SK-N-DZ (cell line): ENCODE measurements at regions not wholly inside any gene's neighbourhood (a gene's known extent, or its start where the extent isn't known, plus 50 kb on each side); places are given as distances from the start of the nearest gene placed in this dataset.

Experiments used
- DNase-seq: peaks from one replicate; pipeline ENCODE4 v3.0.0-alpha.2; 2015; ENCODE audit warnings: low spot score

DNA sequence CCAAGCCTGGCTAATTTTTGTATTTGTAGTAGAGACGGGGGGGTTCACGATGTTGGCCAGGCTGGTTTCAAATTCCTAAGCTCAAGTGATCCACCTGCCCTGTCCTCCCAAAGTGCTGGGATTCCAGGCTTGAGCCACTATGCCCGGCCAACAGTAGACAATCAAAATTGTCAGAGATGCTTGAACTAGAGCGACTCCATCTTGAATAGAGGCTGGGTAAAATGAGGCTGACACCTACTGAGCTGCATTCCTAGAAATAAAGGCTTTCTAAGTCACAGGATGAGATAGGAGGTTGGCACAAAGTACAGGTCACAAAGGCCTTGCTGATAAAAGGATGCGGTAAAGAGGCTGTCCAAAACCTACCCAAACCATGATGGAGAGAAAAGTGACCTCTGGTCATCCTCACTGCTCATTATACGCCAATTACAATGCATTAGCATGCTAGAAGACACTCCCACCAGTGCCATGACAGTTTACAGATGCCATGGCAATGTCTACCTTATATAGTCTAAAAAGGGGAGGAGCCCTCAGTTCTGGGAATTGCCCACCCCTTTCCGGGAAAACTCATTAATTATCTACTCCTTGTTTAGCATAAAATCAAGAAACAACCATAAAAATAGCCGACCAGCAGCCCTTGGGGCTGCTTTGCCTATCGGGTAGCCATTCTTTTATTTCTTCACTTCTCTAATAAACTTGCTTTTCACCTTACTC lies 134.5 kb downstream of the BAMBI start:
- no peak for DNase-seq

DNA sequence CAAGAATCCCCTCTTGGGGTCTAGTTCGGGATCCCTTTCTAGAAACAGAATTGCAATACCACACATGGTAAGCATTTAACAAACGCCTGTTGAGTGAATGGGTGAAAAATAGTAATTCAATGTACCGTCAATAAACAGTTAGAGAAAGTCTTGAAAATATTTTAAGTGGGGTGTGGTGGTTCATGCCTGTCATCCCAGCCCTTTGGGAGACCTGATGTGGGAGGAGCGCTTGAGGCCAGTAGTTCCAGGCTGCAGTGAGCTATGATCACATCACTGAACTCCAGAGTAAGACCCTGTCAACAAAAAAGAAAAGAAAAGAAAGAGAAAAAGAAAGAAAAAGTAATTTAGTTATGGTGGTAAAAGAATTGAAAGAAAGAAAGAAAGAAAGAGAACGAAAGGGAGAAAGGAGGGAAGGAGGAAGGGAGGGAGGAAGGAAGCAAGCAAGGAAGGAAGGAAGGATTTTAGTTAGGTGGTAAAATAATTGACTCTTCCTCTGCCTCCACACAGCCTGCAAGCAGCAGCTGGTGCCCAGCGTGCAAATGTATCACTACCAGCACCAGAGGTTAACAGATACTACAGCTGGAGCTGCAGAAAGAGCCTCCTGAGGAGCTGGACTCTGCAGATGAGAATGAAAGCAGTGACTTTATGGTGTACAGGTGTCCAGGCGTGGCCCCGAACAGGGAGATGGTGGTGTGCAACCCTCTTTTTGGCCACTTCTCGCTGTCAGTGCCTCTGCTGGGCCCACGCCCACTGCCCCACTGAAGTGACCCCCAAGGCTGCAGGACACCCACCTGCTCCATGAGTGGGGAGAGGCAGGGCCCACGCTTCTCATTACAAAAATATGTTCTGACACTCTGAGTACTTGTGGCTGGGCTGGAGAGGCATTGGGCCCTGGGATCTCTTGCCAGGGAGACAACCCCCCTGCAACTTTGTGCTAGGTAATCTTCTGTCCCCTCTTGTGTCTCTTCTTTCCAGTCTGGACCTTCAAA lies 135.4 kb downstream of the BAMBI start:
- no peak for DNase-seq

DNA sequence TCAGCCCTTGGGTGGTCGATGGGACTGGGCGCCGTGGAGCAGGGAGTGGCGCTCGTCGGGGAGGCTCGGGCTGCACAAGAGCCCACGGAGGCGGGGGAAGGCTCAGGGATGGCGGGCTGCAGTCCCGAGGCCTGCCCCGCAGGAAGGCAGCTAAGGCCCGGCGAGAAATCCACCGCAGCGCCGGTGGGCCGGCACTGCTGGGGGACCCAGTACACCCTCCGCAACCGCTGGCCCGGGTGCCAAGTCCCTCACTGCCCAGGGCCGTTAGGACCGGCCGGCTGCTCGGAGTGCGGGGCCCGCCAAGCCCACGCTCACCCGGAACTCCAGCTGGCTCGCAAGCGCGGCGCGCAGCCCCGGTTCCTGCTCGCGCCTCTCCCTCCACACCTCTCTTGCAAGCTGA lies 138.4 kb downstream of the BAMBI start:
- DNase-seq, result no peak

DNA sequence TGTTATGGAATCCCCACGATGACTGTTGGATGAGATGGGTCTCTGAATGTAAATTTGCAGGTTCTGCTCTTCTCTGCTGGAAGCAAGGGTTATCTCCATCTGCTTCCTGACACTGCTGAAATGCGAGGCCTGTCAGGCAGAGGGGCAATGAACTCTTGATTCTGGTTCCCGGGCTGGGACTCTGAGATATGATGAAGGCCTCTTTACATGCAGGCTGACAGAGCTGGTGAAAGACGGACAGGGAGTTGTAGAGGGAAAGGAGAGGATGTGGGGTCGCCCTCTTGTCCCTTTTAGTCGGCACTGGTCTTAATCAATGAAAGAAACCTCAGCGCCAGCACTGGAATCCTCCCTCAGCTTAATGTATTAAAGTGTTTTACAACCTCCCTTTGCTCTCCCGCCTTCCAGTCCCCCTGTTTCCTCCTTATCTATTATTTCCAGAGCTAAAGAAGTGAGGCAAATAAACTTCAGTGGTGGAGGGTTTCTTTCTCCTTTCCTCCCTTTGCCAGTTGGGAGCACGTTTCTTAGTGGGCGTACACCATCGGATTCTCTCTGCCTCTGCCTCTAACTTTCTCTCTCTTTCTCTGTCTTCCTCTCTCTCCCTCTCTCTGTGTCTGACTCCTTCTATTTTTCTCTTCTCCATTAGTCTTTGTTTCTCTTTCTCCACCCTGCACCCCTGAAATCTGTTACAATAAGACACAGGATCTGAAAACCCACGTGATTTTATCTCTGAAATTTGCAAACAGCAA lies 145.6 kb downstream of the BAMBI start:
- DNase-seq, result peak; percentile 11

DNA sequence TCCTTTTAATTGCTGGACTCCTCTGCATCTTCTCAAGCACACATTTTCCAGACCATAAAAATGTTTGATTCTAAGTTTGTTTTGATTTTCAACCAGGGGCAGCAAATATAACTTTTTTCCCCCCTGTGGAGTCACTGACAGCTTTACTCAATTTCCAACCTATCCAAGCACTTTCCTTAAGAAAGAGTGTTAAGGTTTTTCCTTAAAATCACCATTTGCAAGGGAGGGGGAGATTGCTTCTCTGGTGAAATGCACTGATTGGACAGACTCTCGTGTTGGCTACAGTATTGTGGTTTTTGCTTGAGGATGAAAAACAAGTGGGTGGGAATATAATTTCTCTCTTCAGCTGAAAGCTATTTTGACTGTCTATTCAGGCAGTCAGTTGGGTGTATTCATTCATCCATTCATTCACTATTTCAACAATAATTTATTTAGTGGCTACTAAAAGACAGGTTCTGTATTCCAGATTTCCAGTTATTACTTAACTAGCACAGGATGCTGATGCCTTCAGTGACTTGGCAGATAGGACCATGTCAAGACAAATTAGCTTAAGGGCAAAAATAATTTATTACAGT lies 146.3 kb downstream of the BAMBI start:
- DNase-seq, result no peak

DNA sequence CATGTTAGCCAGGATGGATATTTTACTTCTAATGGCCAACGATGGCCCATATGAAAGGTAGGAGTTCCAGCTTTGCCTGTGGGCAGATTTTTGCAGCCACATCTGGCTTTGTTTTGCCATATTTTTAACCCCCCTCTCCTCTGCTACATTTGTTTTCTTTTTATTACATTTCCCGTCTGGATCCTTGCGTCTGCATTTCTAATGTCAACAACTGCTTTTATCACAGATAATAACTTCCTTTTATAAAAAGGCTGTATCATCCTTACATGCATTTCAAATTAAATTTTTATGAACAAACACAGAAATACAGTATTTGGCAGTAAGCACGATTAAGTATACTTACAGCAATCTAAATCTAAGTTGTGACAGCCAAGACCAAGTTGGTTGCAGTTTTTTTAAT lies 156.0 kb downstream of the BAMBI start:
- DNase-seq, result no peak

DNA sequence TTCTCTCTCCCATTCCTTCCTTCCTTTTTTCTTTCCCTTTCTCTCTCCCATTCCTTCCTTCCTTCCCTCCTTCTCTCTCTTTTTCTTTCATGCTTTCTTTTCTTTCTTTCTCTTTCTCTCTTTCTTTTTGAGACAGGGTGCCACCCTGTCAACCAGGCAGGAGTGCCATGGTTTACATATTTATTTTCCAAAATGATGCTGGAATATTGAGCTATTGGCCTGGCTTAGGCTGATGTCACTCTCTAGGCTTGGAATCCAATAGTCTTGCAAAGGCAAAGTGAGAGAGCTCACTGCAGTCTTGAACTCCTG lies 159.1 kb downstream of the BAMBI start:
- DNase-seq, result no peak

DNA sequence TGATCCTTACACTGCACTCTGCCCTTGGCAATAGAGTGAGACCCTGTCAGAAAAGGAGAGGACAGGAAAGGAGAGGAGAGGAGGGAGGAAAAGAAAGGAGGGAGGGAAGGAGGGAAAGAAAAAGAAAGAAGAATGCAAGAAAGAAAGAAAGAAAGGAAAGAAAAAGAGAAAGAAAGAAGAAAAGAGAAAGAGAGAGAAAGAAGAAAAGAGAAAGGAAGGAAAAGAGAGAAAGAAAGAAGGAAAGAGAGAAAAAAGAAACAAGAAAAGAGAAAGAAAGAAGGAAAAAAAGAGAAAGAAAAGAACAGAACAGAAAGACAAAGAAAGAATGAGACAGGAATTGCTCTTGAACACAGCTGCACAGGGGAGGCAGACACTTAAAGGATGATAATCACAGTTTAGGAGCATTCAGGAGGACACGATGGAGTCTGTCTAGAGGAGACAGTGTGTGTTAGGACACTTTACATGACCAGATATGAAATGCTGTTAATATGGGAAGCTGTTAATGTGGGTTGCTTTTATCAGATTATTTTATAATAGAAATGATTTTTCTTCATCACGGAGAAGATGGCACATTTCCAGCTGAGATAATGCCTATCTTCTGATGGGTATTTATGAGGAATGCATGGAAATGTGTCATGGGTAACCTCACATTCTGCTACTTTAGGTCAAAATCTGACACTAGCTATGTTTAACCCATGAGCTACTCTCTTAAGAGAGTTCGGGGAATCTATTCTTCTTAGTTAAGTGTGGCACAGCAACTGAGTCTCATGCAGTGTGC lies 160.5 kb downstream of the BAMBI start:
- DNase-seq, result no peak

DNA sequence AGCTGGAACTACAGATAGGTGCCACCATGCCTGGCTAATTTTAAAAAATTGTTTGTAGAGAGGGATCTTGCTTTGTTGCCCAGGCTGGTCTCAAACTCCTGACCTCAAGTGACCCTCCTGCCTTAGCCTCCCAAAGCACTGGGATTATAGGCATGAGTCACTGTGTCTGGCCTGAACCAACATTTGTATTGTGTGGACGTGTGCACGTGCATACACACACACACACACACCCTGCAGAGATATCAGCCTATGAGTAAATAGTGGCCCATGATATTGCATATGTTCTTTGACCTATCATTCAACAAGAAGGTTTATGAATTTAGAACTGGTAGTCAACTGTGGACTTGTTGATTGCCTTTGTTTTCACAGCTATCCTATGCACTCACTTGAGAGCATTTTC lies 161.6 kb downstream of the BAMBI start:
- DNase-seq, result no peak

DNA sequence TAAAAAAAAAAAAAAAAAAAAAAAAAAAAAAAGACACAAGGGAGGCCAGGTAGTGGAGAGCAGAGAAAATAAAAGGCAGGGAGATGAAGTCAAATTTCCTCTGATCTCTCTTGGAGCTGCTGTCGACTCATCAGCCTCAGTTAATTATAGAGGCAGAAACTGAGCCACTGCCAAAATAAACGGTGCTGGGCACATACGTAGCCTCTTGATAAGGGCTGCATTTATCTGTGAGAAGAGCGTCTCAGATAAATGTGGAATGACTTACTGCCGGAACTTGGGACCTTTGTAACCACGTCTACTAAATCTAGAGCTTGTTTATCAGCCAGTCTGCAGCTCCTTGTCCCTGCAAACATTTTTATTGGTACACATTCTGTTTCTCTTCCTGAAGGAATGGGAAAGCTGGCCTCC lies 162.3 kb downstream of the BAMBI start:
- DNase-seq, result no peak

DNA sequence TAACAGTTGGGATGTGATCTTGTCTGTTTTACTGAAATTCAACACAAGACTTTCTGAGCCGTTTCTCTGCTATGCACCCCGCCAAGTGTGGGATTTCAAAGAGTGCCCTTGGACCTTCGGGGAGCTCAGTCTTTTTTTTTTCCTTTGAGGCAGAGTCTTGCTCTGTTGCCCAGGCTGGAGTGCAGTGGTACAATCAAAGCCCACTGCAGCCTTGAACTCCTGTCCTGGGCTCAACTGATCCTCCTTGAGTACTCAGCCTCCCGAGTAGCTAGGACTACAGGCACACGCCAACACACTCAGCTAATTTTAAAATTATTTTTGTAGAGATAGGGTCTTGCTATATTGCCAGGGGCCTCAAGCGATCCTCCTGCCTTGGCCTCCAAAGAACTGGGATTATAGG lies 162.9 kb downstream of the BAMBI start:
- no peak for DNase-seq

DNA sequence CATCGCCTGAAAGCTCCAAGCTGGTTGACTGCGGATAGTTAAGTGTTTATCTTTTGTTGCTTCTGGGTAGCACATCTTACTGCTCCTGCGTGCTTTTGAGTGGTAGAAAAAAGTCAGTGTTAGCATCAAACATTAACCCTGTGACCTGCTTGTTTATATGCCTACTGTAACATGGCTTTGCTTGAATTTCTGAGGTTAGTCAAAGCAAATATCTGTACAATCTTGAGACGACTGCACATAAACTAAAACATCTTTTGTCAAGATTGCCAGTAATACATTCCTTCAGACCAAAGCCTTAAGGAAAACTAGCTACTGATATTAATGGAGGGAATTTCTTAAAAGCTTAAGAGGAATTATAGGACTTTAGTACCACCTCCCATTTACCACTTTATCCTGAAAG lies 163.7 kb downstream of the BAMBI start:
- DNase-seq, result no peak

DNA sequence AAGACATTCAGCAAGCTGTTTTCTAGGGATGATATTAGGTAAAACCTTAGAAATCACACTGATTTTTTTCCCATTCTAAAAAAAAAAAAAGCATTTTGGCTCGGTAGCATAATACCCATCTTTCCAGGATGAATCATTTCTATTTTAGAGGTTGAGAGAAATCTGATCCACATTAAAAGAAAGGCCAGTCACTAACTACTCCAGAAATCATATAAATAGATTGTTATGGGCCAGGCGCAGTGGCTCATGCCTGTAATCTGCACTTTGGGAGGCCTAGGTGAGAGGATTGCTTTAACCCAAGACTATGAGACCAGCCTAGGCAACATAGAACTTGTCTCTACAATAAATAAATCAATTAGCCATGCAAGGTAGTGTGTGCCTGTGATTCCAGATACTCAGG lies 164.3 kb downstream of the BAMBI start:
- no peak for DNase-seq

DNA sequence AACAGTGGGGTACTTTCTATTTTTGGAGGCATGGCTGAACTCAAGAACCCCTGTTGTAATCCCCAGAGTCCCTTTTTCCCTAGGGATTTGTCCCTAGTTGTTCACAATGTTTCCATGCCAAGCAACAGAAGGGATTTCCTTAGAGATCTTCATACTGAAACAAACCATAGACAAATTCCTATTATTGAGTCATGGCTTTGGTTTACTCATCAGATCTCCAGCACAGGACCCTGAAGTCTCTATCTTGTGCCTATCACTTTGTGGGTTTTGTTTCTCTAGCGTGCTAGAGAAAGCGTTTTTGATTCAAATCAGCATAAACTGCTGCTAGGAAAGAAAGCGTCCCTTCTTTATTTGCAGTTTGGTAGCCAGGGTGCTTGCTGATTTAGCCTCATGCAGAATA lies 165.0 kb downstream of the BAMBI start:
- DNase-seq, result no peak

DNA sequence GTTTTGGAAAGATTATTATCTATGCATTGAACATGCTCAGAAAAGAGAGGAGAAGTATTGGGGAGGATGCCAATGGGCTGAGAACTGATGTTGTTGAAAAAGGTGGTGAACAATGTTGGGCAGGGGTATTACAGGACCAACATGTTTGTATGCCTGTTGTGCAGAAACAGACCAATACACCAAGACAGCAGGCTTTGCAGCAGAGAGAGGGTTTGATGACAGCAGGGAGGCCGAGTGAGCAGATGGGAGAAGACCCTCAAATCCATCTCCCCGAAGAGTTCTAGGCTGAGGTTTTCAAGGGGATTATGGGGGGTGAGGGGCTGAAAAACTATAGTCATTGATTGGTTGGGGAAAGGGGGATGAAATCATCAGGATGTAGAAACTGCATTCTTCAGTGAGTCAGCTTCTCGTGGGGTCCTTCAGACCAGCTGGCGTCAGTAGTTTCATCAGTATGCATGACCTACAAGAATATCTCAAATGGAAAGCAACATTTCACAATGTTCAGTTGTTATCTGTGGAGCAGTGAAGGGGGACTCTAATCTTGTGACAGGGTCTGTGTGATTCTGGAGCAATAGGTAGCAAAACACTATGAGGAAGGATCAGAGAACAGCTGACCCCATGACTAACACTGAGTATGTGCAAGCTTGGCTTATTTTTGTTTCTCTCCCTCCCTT lies 167.8 kb downstream of the BAMBI start:
- no peak for DNase-seq

DNA sequence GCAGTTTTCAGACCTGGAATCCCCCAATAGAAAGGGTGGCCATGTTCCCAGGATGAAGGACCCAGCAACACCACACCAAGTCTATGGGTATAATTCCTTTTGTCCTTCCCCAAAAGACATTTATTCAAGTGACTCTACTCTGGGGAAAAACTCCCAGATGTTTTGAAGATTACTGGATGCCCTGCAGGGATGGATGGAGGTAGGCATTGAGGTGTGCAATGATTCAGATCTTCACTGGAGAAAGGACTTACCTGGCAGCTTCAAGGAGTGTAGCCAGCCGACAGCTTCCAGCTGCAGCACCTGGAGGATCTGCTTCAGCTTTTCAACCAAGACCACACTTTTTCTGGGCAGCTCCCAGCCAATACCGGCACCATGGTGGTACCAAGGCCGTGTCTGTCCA lies 172.0 kb downstream of the BAMBI start:
- DNase-seq, result no peak

DNA sequence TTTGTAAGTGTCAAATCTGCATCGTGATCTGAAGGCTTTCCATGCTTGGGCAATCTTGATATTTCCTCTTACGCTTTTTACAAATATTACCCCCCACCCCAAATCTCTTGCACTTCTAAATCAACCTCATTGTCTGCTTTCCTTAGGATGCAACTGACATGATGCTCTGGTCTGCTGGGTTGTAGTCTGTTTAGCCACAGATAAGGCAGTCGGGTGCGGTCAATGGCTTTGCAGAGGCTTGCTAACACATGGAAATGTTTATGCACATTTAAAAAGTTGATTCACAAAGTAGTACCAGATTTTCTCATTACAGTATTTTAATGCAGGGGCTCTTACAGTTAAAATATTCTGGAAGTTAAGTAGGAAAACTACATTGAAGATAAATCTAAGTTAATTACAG lies 172.5 kb downstream of the BAMBI start:
- no peak for DNase-seq

DNA sequence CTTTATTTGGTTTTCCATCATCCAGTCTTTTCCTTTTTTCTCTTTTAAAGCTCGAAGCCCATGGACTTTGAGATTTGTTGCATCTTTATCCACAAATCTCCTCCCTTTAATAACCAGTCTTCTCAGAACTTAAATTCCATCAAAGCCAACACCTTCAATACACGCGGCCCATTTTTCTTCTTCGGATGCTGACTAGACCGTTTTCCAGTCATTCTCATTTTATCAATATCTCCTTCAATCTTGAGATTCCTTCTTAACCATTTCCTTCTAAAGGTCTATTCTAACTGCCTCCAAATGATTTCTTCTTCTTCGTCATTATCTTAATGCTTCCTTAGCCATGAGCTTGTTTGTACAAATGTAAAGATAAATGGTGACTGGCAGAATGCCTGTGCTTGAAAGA lies 173.5 kb downstream of the BAMBI start:
- DNase-seq, result no peak

DNA sequence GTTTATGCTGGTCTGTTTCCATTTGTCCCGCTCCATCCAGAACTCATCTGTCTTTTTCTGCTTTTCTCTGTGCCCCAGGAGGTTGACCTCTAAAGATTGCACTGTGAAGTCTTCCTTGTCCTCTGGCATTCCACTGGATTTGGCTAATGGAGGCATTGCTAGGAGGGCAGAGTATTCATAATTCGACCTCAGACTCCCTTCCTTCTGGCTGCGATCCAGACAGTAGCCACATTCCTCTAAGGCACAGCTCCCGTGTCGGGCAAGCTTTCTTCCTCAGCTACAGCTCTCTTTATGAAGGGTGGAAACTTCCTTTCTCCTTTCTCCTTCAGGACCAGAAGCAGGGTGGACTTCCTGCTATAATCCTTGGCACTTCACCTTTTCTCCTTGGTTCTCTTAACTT lies 175.9 kb downstream of the BAMBI start:
- no peak for DNase-seq

DNA sequence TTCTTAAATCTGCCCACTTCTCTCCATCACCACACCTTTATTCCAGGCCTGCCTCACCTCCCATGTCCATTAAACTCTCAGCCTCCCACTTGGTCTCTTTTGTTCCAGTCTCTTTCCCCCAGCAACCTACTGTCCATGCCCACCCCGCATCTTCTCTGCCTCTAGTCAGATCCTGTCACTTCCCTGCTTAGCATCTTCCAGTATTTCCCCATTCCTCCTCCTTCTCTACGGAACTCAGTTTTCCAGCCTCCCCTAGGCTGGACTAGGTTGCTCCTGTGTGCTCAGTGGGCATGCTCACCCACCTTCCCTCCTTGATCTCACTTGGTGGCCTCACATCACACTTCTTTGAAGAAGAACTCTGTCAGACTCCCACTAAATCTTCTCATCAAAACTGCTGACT lies 179.8 kb downstream of the BAMBI start:
- no peak for DNase-seq

DNA sequence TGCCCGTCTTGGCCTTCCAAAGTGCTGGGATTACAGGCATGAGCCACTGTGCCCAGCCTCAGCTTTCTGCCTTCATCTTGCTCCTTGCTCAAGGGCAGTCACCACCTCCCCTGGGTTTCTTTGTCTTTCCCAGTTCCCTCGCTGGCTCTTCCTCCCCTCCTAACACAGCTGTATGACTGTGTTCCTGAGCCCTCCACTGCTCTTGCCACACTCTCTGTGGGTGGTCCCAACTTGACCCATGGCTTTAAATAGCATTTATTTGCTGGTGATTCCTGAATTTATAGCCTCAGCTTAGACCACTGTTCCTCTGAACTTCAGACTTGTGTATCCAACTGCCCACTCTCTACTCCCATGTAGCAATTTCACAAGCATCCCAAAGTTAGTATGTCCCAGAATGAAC lies 181.3 kb downstream of the BAMBI start:
- no peak for DNase-seq
